ENCODE measurements at regions not wholly inside any gene's neighbourhood (a gene's known extent, or its start where the extent isn't known, plus 50 kb on each side); places are given as distances from the start of the nearest gene placed in this dataset.

- TF ChIP-seq POLR2A (IDR thresholded peaks at IDR 0.05; ENCODE audit: extremely low read depth, insufficient read length) (no peak), MAX (IDR thresholded peaks at IDR 0.05; ENCODE audit: low read depth, low read length) (no peak), CTCF (IDR thresholded peaks at IDR 0.05; ENCODE audit: low read depth, low read length) (no peak), MYC (IDR thresholded peaks at IDR 0.05; ENCODE audit: low read depth, low read length) (no peak)
Observed at GRCh38 chr5:159628703-159629102, 287.6 kb upstream of the ADRA1B start.
